Neuronal stem cell (in vitro differentiated cells): ENCODE measurements at regions not wholly inside any gene's neighbourhood (a gene's known extent, or its start where the extent isn't known, plus 50 kb on each side); places are given as distances from the start of the nearest gene placed in this dataset.

ENCODE experiments used
- DNase-seq: peaks from one replicate; pipeline ENCODE4 v3.0.0-alpha.2; 2013; ENCODE audit warnings: low spot score
- H2AFZ ChIP-seq: one replicate; pipeline ENCODE4 v1.6.1; 2013; ENCODE audit warnings: mild to moderate bottlenecking, low read length, inconsistent platforms
- H2AK5ac ChIP-seq: 2 replicates; pipeline ENCODE4 v1.6.1; 2013; ENCODE audit warnings: low read depth, mild to moderate bottlenecking, inconsistent platforms, low read length, moderate library complexity, mixed read lengths
- H2BK120ac ChIP-seq: 2 replicates; pipeline ENCODE4 v1.6.1; 2013; ENCODE audit warnings: low read depth, mild to moderate bottlenecking, inconsistent platforms, low read length, moderate library complexity, mixed read lengths
- H2BK12ac ChIP-seq: one replicate; pipeline ENCODE4 v1.6.1; 2013; ENCODE audit warnings: low read length, inconsistent platforms
- H2BK15ac ChIP-seq: 2 replicates; pipeline ENCODE4 v1.6.1; 2013; ENCODE audit warnings: mild to moderate bottlenecking, low read length, inconsistent platforms, mixed read lengths
- H2BK5ac ChIP-seq: one replicate; pipeline ENCODE4 v1.6.1; 2013; ENCODE audit warnings: inconsistent platforms, mild to moderate bottlenecking, low read length, moderate library complexity
- H3K14ac ChIP-seq: one replicate; pipeline ENCODE4 v1.6.1; 2013; ENCODE audit warnings: low read length, inconsistent platforms
- H3K18ac ChIP-seq: 2 replicates; pipeline ENCODE4 v1.6.1; 2013; ENCODE audit warnings: low read length, inconsistent platforms
- H3K23ac ChIP-seq: 2 replicates; pipeline ENCODE4 v1.6.1; 2013; ENCODE audit warnings: low read depth, mild to moderate bottlenecking, mixed read lengths, low read length, inconsistent platforms; ENCODE audit not compliant: poor library complexity
- H3K27ac ChIP-seq: replicated peaks from 3 replicates; pipeline ENCODE4 v1.5.1; 2013; ENCODE audit warnings: low read length, inconsistent platforms
- H3K27me3 ChIP-seq, 3 experiments: 2 replicates each; pipeline ENCODE4 v1.6.1; 2013; ENCODE audit warnings: low read length in 3 of 3, mild to moderate bottlenecking in 2 of 3, inconsistent platforms in 1 of 3, low read depth in 1 of 3, mixed read lengths in 1 of 3, moderate library complexity in 1 of 3; ENCODE audit not compliant: control insufficient read depth in 3 of 3, insufficient read depth in 3 of 3
- H3K36me3 ChIP-seq, 2 donors: replicated peaks in 1 of 2; 2 replicates each; pipeline ENCODE4 v1.6.1; 2013; ENCODE audit warnings: low read length in 2 of 2; ENCODE audit not compliant: control insufficient read depth in 2 of 2, insufficient read depth in 2 of 2
- H3K4ac ChIP-seq: 2 replicates; pipeline ENCODE4 v1.6.1; 2013; ENCODE audit warnings: inconsistent platforms, mild to moderate bottlenecking, low read length, moderate library complexity
- H3K4me1 ChIP-seq, 2 donors: 1 replicate in 1 of 2; 2 replicates in 1 of 2; pipeline ENCODE4 v1.6.1; 2013; ENCODE audit warnings: low read length in 2 of 2, low read depth in 1 of 2; ENCODE audit not compliant: control insufficient read depth in 2 of 2, insufficient read depth in 1 of 2
- H3K4me2 ChIP-seq: one replicate; pipeline ENCODE4 v1.6.1; 2013; ENCODE audit warnings: mild to moderate bottlenecking, low read length, inconsistent platforms; ENCODE audit not compliant: insufficient read depth, poor library complexity, severe bottlenecking
- H3K4me3 ChIP-seq, 2 donors: 2 replicates each; pipeline ENCODE4 v1.5.1; 2013; ENCODE audit warnings: low read length in 2 of 2, mild to moderate bottlenecking in 2 of 2, inconsistent platforms in 1 of 2, moderate library complexity in 1 of 2
- H3K79me1 ChIP-seq: one replicate; pipeline ENCODE4 v1.6.1; 2013; ENCODE audit warnings: low read depth, mild to moderate bottlenecking, inconsistent platforms, low read length, moderate library complexity
- H3K9ac ChIP-seq: one replicate; pipeline ENCODE4 v1.6.1; 2013; ENCODE audit warnings: mild to moderate bottlenecking, low read depth, low read length, inconsistent platforms; ENCODE audit not compliant: poor library complexity
- H3K9me3 ChIP-seq, 2 donors: replicated peaks in 1 of 2; 2 replicates each; pipeline versions ENCODE3 to v1.6.1; 2013; ENCODE audit warnings: low read length in 2 of 2, mild to moderate bottlenecking in 2 of 2, inconsistent platforms in 1 of 2, low read depth in 1 of 2, mixed read lengths in 1 of 2, moderate library complexity in 1 of 2; ENCODE audit not compliant: control insufficient read depth in 2 of 2, insufficient read depth in 1 of 2
- H4K8ac ChIP-seq: one replicate; pipeline ENCODE4 v1.6.1; 2013; ENCODE audit warnings: low read depth, mild to moderate bottlenecking, inconsistent platforms, low read length, moderate library complexity
- H4K91ac ChIP-seq: one replicate; pipeline ENCODE4 v1.6.1; 2013; ENCODE audit warnings: low read length, low read depth, mild to moderate bottlenecking, inconsistent platforms; ENCODE audit not compliant: poor library complexity
- WGBS, 2 donors: extraction: QIAGEN DNeasy Blood & Tissue Kit; methylation state at CpG; one replicate each; pipeline ENCODE4 v1.1.7; 2013; ENCODE audit warnings: missing lambda C conversion rate in 2 of 2, mixed read lengths in 1 of 2; ENCODE audit not compliant: insufficient read length in 2 of 2, insufficient replicate concordance in 1 of 2; ENCODE audit errors: extremely low coverage in 2 of 2; 5-methylcytosine and 5-hydroxymethylcytosine counted together

GRCh38 chr2:59779571-59779970 lies 773.9 kb downstream of the BCL11A start:
- no peak overlapping the region for H3K23ac ChIP-seq
- H3K9me3 ChIP-seq, result no peaks in the 10 kb centered on the region
- no peak for DNase-seq
- peaks cover 0 to 2% of the 10 kb centered on the region in 2 donors for H3K4me1 ChIP-seq
- H2BK120ac ChIP-seq, result no peak overlapping the region
- H3K14ac ChIP-seq, result no peak overlapping the region
- H3K9ac ChIP-seq, result no peak overlapping the region
- no peak overlapping the region for H2AK5ac ChIP-seq
- no peak overlapping the region for H2AFZ ChIP-seq
- no peaks in the 10 kb centered on the region for H3K79me1 ChIP-seq
- H3K18ac ChIP-seq, result no peak overlapping the region
- H3K27me3 ChIP-seq, result no peaks in the 10 kb centered on the region
- no peak overlapping the region for H3K4ac ChIP-seq
- H3K4me2 ChIP-seq, result no peak overlapping the region
- no peak overlapping the region for H2BK12ac ChIP-seq
- no peak overlapping the region for H3K27ac ChIP-seq
- H3K36me3 ChIP-seq, result no peaks in the 10 kb centered on the region
- H2BK15ac ChIP-seq, result no peak overlapping the region
- H2BK5ac ChIP-seq, result no peak overlapping the region
- no peak overlapping the region for H3K4me3 ChIP-seq
- no peak overlapping the region for H4K8ac ChIP-seq
- H4K91ac ChIP-seq, result no peak overlapping the region

GRCh38 chr2:59777120-59777519 lies 776.3 kb downstream of the BCL11A start:
- H3K27me3 ChIP-seq, result no peaks in the 10 kb centered on the region

GRCh38 chr2:59776726-59777008 lies 776.8 kb downstream of the BCL11A start:
- Histone ChIP-seq H2AFZ (no peak overlapping the region), H3K9me3 (no peaks in the 10 kb centered on the region), H2BK120ac (no peak overlapping the region), H3K4me3 (no peak overlapping the region), H2BK5ac (no peak overlapping the region), H3K18ac (no peak overlapping the region), H3K9ac (no peak overlapping the region), H3K14ac (no peak overlapping the region), H3K23ac (no peak overlapping the region), H3K79me1 (no peaks in the 10 kb centered on the region), H2BK15ac (no peak overlapping the region), H4K91ac (no peak overlapping the region), H3K27ac (no peak overlapping the region), H3K36me3 (no peaks in the 10 kb centered on the region), H2BK12ac (no peak overlapping the region), H3K4me1 (peaks cover 0 to 2% of the 10 kb centered on the region in 2 donors), H3K27me3 (no peaks in the 10 kb centered on the region), H2AK5ac (no peak overlapping the region), H3K4me2 (no peak overlapping the region), H3K4ac (no peak overlapping the region), H4K8ac (no peak overlapping the region)
- WGBS, 2 donors, result no CpG with 5 or more reads among the region's 1 CpG
- no peak for DNase-seq

More at GRCh38 chr2:59777120-59777519, 776.3 kb downstream of the BCL11A start:
- Histone ChIP-seq H4K8ac (no peak overlapping the region), H4K91ac (no peak overlapping the region), H3K23ac (no peak overlapping the region), H2AFZ (no peak overlapping the region), H3K79me1 (no peaks in the 10 kb centered on the region), H2BK12ac (no peak overlapping the region), H2BK120ac (no peak overlapping the region), H3K9me3 (no peaks in the 10 kb centered on the region), H3K4me2 (no peak overlapping the region), H2AK5ac (no peak overlapping the region), H2BK5ac (no peak overlapping the region), H3K9ac (no peak overlapping the region), H3K4me3 (no peak overlapping the region), H3K27ac (no peak overlapping the region), H3K14ac (no peak overlapping the region), H3K4ac (no peak overlapping the region), H3K4me1 (peaks cover 0 to 2% of the 10 kb centered on the region in 2 donors), H3K36me3 (no peaks in the 10 kb centered on the region), H2BK15ac (no peak overlapping the region), H3K18ac (no peak overlapping the region)
- DNase-seq, result no peak
- WGBS, 2 donors, result no CpG with 5 or more reads among the region's 3 CpGs

GRCh38 chr2:59774821-59775433 lies 778.5 kb downstream of the BCL11A start:
- WGBS, 2 donors, result no CpG with 5 or more reads among the region's 2 CpGs
- no peak overlapping the region for H2BK15ac ChIP-seq
- DNase-seq, result no peak
- H3K4ac ChIP-seq, result no peak overlapping the region
- H3K4me1 ChIP-seq, result no peaks in the 10 kb centered on the region
- H3K4me2 ChIP-seq, result no peak overlapping the region
- H2BK12ac ChIP-seq, result no peak overlapping the region
- H3K27ac ChIP-seq, result no peak overlapping the region
- H2AK5ac ChIP-seq, result no peak overlapping the region
- no peak overlapping the region for H2AFZ ChIP-seq
- no peak overlapping the region for H4K91ac ChIP-seq
- no peak overlapping the region for H3K14ac ChIP-seq
- H4K8ac ChIP-seq, result no peak overlapping the region
- H3K4me3 ChIP-seq, result no peak overlapping the region
- H3K9ac ChIP-seq, result no peak overlapping the region
- no peaks in the 10 kb centered on the region for H3K9me3 ChIP-seq
- no peak overlapping the region for H3K18ac ChIP-seq
- H3K36me3 ChIP-seq, result no peaks in the 10 kb centered on the region
- H3K79me1 ChIP-seq, result no peaks in the 10 kb centered on the region
- no peak overlapping the region for H2BK120ac ChIP-seq
- H2BK5ac ChIP-seq, result no peak overlapping the region
- no peak overlapping the region for H3K23ac ChIP-seq
- H3K27me3 ChIP-seq, result no peaks in the 10 kb centered on the region
